Caco-2 (cell line): ENCODE measurements at regions not wholly inside any gene's neighbourhood (a gene's known extent, or its start where the extent isn't known, plus 50 kb on each side); places are given as distances from the start of the nearest gene placed in this dataset.

ENCODE experiments used
- BruUV-seq: library from RNA; stranded (reverse); fragments of 400-500 nt; replicated peaks from 2 replicates; lab custom pipeline; 2021; lab: Mats Ljungman, UMichigan
- CTCF ChIA-PET: fragments of 300-600 bp; sonication (Branson Sonifier 250); formaldehyde crosslinking; loops from one replicate; lab custom pipeline; 2022; ENCODE audit warnings: antibody characterized with exemption; lab: Charles Lee
- POLR2A ChIA-PET: fragments of 300-600 bp; sonication (Branson Sonifier 250); formaldehyde crosslinking; loops from one replicate; lab custom pipeline; 2022; ENCODE audit warnings: antibody characterized with exemption; lab: Charles Lee
- DNase-seq, 2 experiments: peaks; one replicate each; pipeline versions ENCODE4 v3.0.0 to v3.0.0-alpha.2; 2020 to 2022
- H3K27me3 ChIP-seq: replicated peaks from 2 replicates; pipeline ENCODE4 v1.6.0; 2011; ENCODE audit warnings: low read length; ENCODE audit not compliant: control insufficient read depth, insufficient read depth
- H3K36me3 ChIP-seq: 2 replicates; pipeline ENCODE4 v1.5.1; 2011; ENCODE audit warnings: low read length; ENCODE audit not compliant: control insufficient read depth, insufficient read depth
- H3K4me1 ChIP-seq: fragments of 250-450 bp; sonication (Bioruptor Pico); 2 replicates; pipeline ENCODE4 v1.5.1; 2020; ENCODE audit warnings: mild to moderate bottlenecking
- H3K4me3 ChIP-seq: 2 replicates; pipeline ENCODE4 v1.5.1; 2011; ENCODE audit warnings: low read depth, mild to moderate bottlenecking, control low read depth, low read length
- H3K9me3 ChIP-seq: fragments of 250-450 bp; sonication (Bioruptor Pico); 2 replicates; pipeline ENCODE4 v1.5.1; 2020; ENCODE audit warnings: mild to moderate bottlenecking, moderate library complexity
- H3K27ac Mint-ChIP-seq: one replicate; pipeline ENCODE4 v1.8.0; 2022; ENCODE audit warnings: mixed read lengths; ENCODE audit not compliant: unreplicated experiment
- H3K27me3 Mint-ChIP-seq: one replicate; pipeline ENCODE4 v1.8.0; 2022; ENCODE audit warnings: mixed read lengths; ENCODE audit not compliant: insufficient read depth, unreplicated experiment
- H3K36me3 Mint-ChIP-seq: one replicate; pipeline ENCODE4 v1.8.0; 2022; ENCODE audit warnings: mild to moderate bottlenecking, mixed read lengths; ENCODE audit not compliant: insufficient read depth, unreplicated experiment
- H3K4me1 Mint-ChIP-seq: one replicate; pipeline ENCODE4 v1.8.0; 2022; ENCODE audit warnings: low read depth, mixed read lengths; ENCODE audit not compliant: unreplicated experiment
- H3K4me3 Mint-ChIP-seq: one replicate; pipeline ENCODE4 v1.8.0; 2022; ENCODE audit warnings: mild to moderate bottlenecking, moderate library complexity, mixed read lengths; ENCODE audit not compliant: unreplicated experiment
- H3K9me3 Mint-ChIP-seq: one replicate; pipeline ENCODE4 v1.8.0; 2022; ENCODE audit warnings: mixed read lengths; ENCODE audit not compliant: unreplicated experiment
- CTCF ChIP-seq, 2 experiments: fragments of 200-600 bp in 1 of 2; IDR thresholded peaks; 1 replicate in 1 of 2; 2 replicates in 1 of 2; pipeline versions ENCODE4 v1.5.1 to v1.8.0; 2011 to 2022; ENCODE audit warnings: antibody characterized with exemption in 1 of 2, control low read depth in 1 of 2, inconsistent platforms in 1 of 2, low read depth in 1 of 2, low read length in 1 of 2, mild to moderate bottlenecking in 1 of 2, moderate library complexity in 1 of 2; ENCODE audit not compliant: insufficient read depth in 1 of 2, severe bottlenecking in 1 of 2, unreplicated experiment in 1 of 2
- intact Hi-C: fragments of 100-400 bp; cut with micrococcal nuclease; formaldehyde crosslinking; loops from one replicate; pipeline ENCODE4 v1.10.0; 2022; ENCODE audit not compliant: unreplicated experiment

- Mint-ChIP-seq H3K36me3 (no peaks in the 10 kb centered on the region), H3K9me3 (no peaks in the 10 kb centered on the region), H3K4me1 (no peaks in the 10 kb centered on the region), H3K27ac (no peak overlapping the region), H3K4me3 (no peak overlapping the region), H3K27me3 (peaks cover 15% of the 10 kb centered on the region)
- ChIA-PET CTCF (no interaction called here), POLR2A (no interaction called here)
- no peak for TF ChIP-seq CTCF (IDR thresholded peaks at IDR 0.05; ENCODE audit: insufficient read depth in 1 of 2, low read depth in 1 of 2, low read length in 1 of 2, severe bottlenecking in 1 of 2, unreplicated experiment in 1 of 2)
- no peaks in the 10 kb centered on the region for H3K4me1 ChIP-seq
- H3K36me3 ChIP-seq, result no peaks in the 10 kb centered on the region
- no peaks in the 10 kb centered on the region for H3K9me3 ChIP-seq
- no TSS peak for BruUV-seq
- no peak for DNase-seq
- intact Hi-C loops, result no loop called here
- no peak overlapping the region for H3K4me3 ChIP-seq
- H3K27me3 ChIP-seq, result no peaks in the 10 kb centered on the region
Measured at GRCh38 chr11:88061111-88061510, 114.1 kb downstream of the RAB38 start.

GRCh38 chr11:88059326-88059725, 115.9 kb downstream of the RAB38 start:
- CTCF ChIA-PET, result no interaction called here
- H3K36me3 ChIP-seq, result no peaks in the 10 kb centered on the region
- Mint-ChIP-seq H3K27ac (no peak overlapping the region), H3K9me3 (no peaks in the 10 kb centered on the region), H3K27me3 (peaks cover 15% of the 10 kb centered on the region), H3K4me1 (no peaks in the 10 kb centered on the region), H3K36me3 (no peaks in the 10 kb centered on the region), H3K4me3 (no peak overlapping the region)
- no TSS peak for BruUV-seq
- H3K27me3 ChIP-seq, result no peaks in the 10 kb centered on the region
- no peaks in the 10 kb centered on the region for H3K9me3 ChIP-seq
- no peak overlapping the region for H3K4me3 ChIP-seq
- POLR2A ChIA-PET, result no interaction called here
- intact Hi-C loops, result no loop called here
- H3K4me1 ChIP-seq, result no peaks in the 10 kb centered on the region
- TF ChIP-seq CTCF (IDR thresholded peaks at IDR 0.05; ENCODE audit: insufficient read depth in 1 of 2, low read depth in 1 of 2, low read length in 1 of 2, severe bottlenecking in 1 of 2, unreplicated experiment in 1 of 2), result no peak
- no peak for DNase-seq

GRCh38 chr11:88051396-88051795, 123.8 kb downstream of the RAB38 start:
- Mint-ChIP-seq H3K4me3 (no peak overlapping the region), H3K27ac (no peak overlapping the region), H3K4me1 (no peaks in the 10 kb centered on the region), H3K9me3 (no peaks in the 10 kb centered on the region), H3K36me3 (no peaks in the 10 kb centered on the region), H3K27me3 (peaks cover 2% of the 10 kb centered on the region)
- Histone ChIP-seq H3K27me3 (no peaks in the 10 kb centered on the region), H3K4me3 (no peak overlapping the region), H3K4me1 (no peaks in the 10 kb centered on the region), H3K9me3 (no peaks in the 10 kb centered on the region), H3K36me3 (no peaks in the 10 kb centered on the region)
- intact Hi-C loops, result no loop called here
- no peak for DNase-seq
- no TSS peak for BruUV-seq
- CTCF ChIA-PET, result no interaction called here
- TF ChIP-seq CTCF (IDR thresholded peaks at IDR 0.05; ENCODE audit: insufficient read depth in 1 of 2, low read depth in 1 of 2, low read length in 1 of 2, severe bottlenecking in 1 of 2, unreplicated experiment in 1 of 2), result no peak
- POLR2A ChIA-PET, result no interaction called here
